SH-SY5Y (cell line): ENCODE measurements at regions not wholly inside any gene's neighbourhood (a gene's known extent, or its start where the extent isn't known, plus 50 kb on each side); places are given as distances from the start of the nearest gene placed in this dataset.

Experiments used
- GATA2 ChIP-seq: IDR thresholded peaks from 2 replicates; pipeline ENCODE4 v1.6.1; 2011; ENCODE audit warnings: mild to moderate bottlenecking, low read depth, low read length
- GATA3 ChIP-seq: IDR thresholded peaks from 2 replicates; pipeline ENCODE4 v1.6.1; 2011; ENCODE audit warnings: low read depth, mild to moderate bottlenecking, low read length, moderate library complexity

- TF ChIP-seq GATA2 (no peak), GATA3 (no peak)
Observed at GRCh38 chr15:62849316-62850106, 193.0 kb upstream of the TPM1 start.

GRCh38 chr15:62850318-62850717 is 192.2 kb upstream of the TPM1 start:
- TF ChIP-seq GATA2 (no peak), GATA3 (no peak)

GRCh38 chr15:62850791-62851291 is 191.7 kb upstream of the TPM1 start:
- TF ChIP-seq GATA2 (no peak), GATA3 (no peak)

GRCh38 chr15:62853114-62853840 is 189.3 kb upstream of the TPM1 start:
- no peak for TF ChIP-seq GATA2
- no peak for TF ChIP-seq GATA3

GRCh38 chr15:62853841-62854225 is 188.7 kb upstream of the TPM1 start:
- TF ChIP-seq GATA2, result no peak
- no peak for TF ChIP-seq GATA3

- TF ChIP-seq GATA3, result no peak
- TF ChIP-seq GATA2, result no peak
Observed at GRCh38 chr15:62854420-62855084, 188.0 kb upstream of the TPM1 start.

GRCh38 chr15:62855085-62855476 is 187.5 kb upstream of the TPM1 start:
- no peak for TF ChIP-seq GATA2
- no peak for TF ChIP-seq GATA3

- TF ChIP-seq GATA2, result no peak
- TF ChIP-seq GATA3, result no peak
Observed at GRCh38 chr15:62856466-62857246, 185.9 kb upstream of the TPM1 start.

GRCh38 chr15:62857411-62857853 is 185.1 kb upstream of the TPM1 start:
- no peak for TF ChIP-seq GATA3
- TF ChIP-seq GATA2, result no peak

GRCh38 chr15:62858343-62858742 is 184.2 kb upstream of the TPM1 start:
- no peak for TF ChIP-seq GATA2
- TF ChIP-seq GATA3, result no peak

- no peak for TF ChIP-seq GATA3
Observed at GRCh38 chr15:62862717-62863116, 179.8 kb upstream of the TPM1 start.

- TF ChIP-seq GATA2 (no peak), GATA3 (no peak)
Observed at GRCh38 chr15:62866366-62866765, 176.2 kb upstream of the TPM1 start.

- no peak for TF ChIP-seq GATA3
- no peak for TF ChIP-seq GATA2
Observed at GRCh38 chr15:62867844-62868243, 174.7 kb upstream of the TPM1 start.

- TF ChIP-seq GATA2 (no peak), GATA3 (no peak)
Observed at GRCh38 chr15:62868507-62868906, 174.0 kb upstream of the TPM1 start.
